ENCODE measurements at regions not wholly inside any gene's neighbourhood (a gene's known extent, or its start where the extent isn't known, plus 50 kb on each side); places are given as distances from the start of the nearest gene placed in this dataset.

DNA sequence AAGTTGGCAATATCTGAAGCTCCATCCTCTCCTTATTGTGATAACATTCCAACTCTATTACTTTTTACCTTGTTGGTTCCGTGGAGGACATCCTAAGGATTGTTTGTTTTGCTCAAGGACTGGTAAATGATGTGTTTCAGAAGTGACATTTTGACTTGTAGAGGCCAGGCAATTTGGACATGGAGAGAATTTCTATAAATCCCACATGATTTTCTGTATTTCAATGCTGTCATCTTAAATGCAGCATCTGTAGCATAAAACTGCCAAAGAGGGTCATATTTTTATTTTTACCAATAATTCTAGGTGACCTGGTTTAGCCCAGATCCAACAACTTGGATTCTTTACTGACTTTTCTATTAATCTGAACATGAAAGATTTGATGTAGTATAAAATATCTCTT lies 328.4 kb downstream of the BMP4 start:
- no peak overlapping the region for H3K27ac ChIP-seq
- no peaks in the 10 kb centered on the region for H3K4me1 ChIP-seq (ENCODE audit: control insufficient read depth in 1 of 2, low read depth in 2 of 2)
- no peaks in the 10 kb centered on the region for H3K9me3 ChIP-seq
- no peak overlapping the region for H3K4me3 ChIP-seq
- no peaks in the 10 kb centered on the region for H3K27me3 ChIP-seq (replicated peaks; ENCODE audit: insufficient read depth)
- no peaks in the 10 kb centered on the region for H3K36me3 ChIP-seq
- DNase-seq (ENCODE audit: low spot score), result no peak
- ATAC-seq (ENCODE audit: insufficient number of reproducible peaks, low FRiP score, low read depth), result no peak
- TF ChIP-seq, protein P1, sequence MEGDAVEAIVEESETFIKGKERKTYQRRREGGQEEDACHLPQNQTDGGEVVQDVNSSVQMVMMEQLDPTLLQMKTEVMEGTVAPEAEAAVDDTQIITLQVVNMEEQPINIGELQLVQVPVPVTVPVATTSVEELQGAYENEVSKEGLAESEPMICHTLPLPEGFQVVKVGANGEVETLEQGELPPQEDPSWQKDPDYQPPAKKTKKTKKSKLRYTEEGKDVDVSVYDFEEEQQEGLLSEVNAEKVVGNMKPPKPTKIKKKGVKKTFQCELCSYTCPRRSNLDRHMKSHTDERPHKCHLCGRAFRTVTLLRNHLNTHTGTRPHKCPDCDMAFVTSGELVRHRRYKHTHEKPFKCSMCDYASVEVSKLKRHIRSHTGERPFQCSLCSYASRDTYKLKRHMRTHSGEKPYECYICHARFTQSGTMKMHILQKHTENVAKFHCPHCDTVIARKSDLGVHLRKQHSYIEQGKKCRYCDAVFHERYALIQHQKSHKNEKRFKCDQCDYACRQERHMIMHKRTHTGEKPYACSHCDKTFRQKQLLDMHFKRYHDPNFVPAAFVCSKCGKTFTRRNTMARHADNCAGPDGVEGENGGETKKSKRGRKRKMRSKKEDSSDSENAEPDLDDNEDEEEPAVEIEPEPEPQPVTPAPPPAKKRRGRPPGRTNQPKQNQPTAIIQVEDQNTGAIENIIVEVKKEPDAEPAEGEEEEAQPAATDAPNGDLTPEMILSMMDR (IDR thresholded peaks at IDR 0.05), result no peak

- H3K9me3 ChIP-seq, result no peaks in the 10 kb centered on the region
- H3K4me3 ChIP-seq, result no peak overlapping the region
- no peak for ATAC-seq (ENCODE audit: insufficient number of reproducible peaks, low FRiP score, low read depth)
- H3K27ac ChIP-seq, result no peak overlapping the region
- DNase-seq (ENCODE audit: low spot score), result no peak
- H3K4me1 ChIP-seq (ENCODE audit: control insufficient read depth in 1 of 2, low read depth in 2 of 2), result no peaks in the 10 kb centered on the region
- TF ChIP-seq, protein P1 (IDR thresholded peaks at IDR 0.05), result no peak
- no peaks in the 10 kb centered on the region for H3K36me3 ChIP-seq
- no peaks in the 10 kb centered on the region for H3K27me3 ChIP-seq (replicated peaks; ENCODE audit: insufficient read depth)
Observed at GRCh38 chr14:53626761-53627160, 329.9 kb downstream of the BMP4 start.

- TF ChIP-seq, protein P1 (IDR thresholded peaks at IDR 0.05), result no peak
- ATAC-seq (ENCODE audit: insufficient number of reproducible peaks, low FRiP score, low read depth), result no peak
Observed at GRCh38 chr14:53622447-53622846, 334.2 kb downstream of the BMP4 start.

GRCh38 chr14:53621921-53622320 lies 334.7 kb downstream of the BMP4 start:
- Histone ChIP-seq H3K36me3 (no peaks in the 10 kb centered on the region), H3K4me1 (ENCODE audit: control insufficient read depth in 1 of 2, low read depth in 2 of 2) (no peaks in the 10 kb centered on the region), H3K9me3 (no peaks in the 10 kb centered on the region), H3K27ac (no peak overlapping the region), H3K27me3 (replicated peaks; ENCODE audit: insufficient read depth) (no peaks in the 10 kb centered on the region), H3K4me3 (no peak overlapping the region)
- TF ChIP-seq, protein P1 (IDR thresholded peaks at IDR 0.05), result no peak
- ATAC-seq (ENCODE audit: insufficient number of reproducible peaks, low FRiP score, low read depth) (no peak), DNase-seq (ENCODE audit: low spot score) (no peak)

More at GRCh38 chr14:53622447-53622846, 334.2 kb downstream of the BMP4 start:
- no peaks in the 10 kb centered on the region for H3K36me3 ChIP-seq
- DNase-seq (ENCODE audit: low spot score), result no peak
- no peaks in the 10 kb centered on the region for H3K4me1 ChIP-seq (ENCODE audit: control insufficient read depth in 1 of 2, low read depth in 2 of 2)
- no peaks in the 10 kb centered on the region for H3K27me3 ChIP-seq (replicated peaks; ENCODE audit: insufficient read depth)
- no peak overlapping the region for H3K27ac ChIP-seq
- H3K9me3 ChIP-seq, result no peaks in the 10 kb centered on the region
- H3K4me3 ChIP-seq, result no peak overlapping the region

DNA sequence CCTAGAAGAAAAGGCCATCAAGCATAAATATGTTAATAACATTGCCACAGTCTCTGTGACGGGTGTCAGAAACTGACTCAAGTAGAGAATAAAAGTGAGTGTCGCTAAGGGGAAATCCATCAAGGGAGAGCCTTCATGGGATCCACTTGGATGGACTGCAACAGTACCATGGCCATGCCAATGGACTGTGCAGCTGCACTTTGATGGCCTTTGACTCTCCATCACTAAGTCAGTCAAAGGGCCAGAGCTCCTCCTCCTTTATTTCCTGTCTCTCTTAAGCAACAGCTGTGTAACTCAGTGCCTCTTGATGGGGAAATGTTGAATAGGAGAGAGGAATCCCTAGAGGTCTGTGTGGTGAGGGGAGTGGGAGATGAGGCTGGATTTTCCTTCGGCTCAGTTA lies 335.2 kb downstream of the BMP4 start:
- Histone ChIP-seq H3K4me1 (ENCODE audit: control insufficient read depth in 1 of 2, low read depth in 2 of 2) (no peaks in the 10 kb centered on the region), H3K27ac (no peak overlapping the region), H3K4me3 (no peak overlapping the region), H3K36me3 (no peaks in the 10 kb centered on the region), H3K27me3 (replicated peaks; ENCODE audit: insufficient read depth) (no peaks in the 10 kb centered on the region), H3K9me3 (no peaks in the 10 kb centered on the region)
- no peak for DNase-seq (ENCODE audit: low spot score)
- TF ChIP-seq, protein P1 (IDR thresholded peaks at IDR 0.05), result no peak
- no peak for ATAC-seq (ENCODE audit: insufficient number of reproducible peaks, low FRiP score, low read depth)
